Activated T-cell treated with anti-CD3 and anti-CD28 coated beads, Interleukin-2, amount 50 U/mL, for 48 hours (primary cell): ENCODE measurements at regions not wholly inside any gene's neighbourhood (a gene's known extent, or its start where the extent isn't known, plus 50 kb on each side); places are given as distances from the start of the nearest gene placed in this dataset.

Experiments
- DNase-seq, 2 experiments: peaks; one replicate each; pipeline ENCODE4 v3.0.0-alpha.2; 2020

DNA sequence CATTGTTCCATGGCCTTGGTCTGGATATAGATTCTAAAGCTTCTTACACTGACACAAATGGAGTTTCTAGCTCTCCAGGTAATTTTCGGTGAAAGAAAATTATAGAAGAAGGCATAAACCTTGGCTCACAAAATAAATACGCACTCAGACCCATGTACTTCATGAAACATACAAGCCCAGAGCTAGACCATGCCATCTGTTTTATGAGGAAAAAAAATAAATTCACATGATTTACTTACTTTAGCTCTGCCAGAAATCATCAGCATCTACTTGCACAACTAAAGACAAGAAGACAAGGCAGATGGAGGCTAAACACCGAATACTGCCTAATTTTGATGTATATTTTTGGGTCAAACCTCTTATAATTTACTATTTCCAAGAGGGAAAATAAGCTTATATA is 197.4 kb upstream of the KLF14 start:
- DNase-seq = no peak

DNA sequence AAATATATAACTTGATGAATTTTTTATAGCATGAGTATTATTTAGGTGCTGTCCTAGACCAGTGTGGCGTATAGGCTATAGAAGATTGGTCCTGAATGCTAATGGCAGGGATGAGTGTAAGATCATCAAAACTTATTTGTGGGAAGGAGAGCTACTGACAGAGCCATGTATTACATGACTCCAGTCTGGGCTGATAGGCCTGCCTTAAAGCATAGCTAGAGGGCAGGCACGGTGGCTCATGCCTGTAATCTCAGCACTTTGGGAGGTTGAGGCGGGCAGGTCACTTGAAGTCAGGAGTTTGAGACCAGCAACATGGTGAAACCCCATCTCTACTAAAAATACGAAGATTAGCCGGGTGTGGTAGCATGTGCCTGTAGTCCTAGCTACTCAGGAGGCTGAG is 198.1 kb upstream of the KLF14 start:
- no peak for DNase-seq

DNA sequence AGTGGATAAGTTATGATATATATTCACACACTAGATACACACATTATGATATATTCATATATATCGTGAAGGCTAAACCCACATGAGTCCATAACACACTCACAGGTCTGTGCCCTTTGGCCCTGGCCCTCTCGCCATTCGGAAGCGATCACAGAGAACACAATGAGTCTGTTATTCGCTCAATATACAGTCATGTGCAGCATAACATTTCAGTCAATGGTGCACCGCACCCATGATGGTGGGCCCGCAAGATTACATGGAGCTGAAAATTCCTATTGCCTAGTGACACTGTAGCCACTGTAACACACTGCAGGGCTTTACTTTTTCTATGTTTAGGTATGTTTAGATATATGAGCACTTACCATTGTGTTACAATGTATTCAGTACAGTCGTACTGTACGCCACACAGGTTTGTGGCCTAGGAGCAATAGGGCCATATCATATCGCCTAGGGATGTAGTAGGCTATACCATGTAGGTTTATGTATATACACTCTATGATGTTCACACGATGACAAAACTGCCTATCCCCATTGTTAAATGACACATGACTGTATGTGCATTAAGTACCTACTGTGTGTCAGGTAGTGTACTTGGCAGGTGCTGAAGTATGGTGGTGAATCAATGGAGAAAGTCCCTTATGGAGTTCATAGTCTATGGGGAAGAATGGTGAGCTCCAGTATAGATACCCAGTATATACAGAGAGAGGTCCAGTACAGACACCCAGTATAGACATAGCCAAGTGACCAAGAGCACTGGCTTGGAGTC is 198.8 kb upstream of the KLF14 start:
- DNase-seq = no peak

DNA sequence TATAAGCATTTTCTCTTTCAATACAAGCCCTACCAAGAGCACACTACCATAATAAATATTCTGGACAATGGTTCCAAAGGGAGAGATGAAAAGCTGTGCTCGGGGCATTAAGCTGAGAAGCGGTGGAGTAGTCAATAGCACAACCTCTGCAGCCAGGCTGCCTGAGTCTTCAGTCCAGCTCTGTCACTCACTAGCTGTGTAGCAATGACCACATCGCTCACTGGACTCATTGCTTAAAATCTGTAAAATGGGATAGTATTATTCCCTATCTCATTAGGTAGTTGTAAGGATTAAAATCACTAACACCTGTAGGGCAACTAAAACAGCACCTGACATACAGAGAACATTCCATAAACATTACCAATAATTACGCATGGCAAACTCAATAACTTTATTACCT is 199.9 kb upstream of the KLF14 start:
- no peak for DNase-seq

DNA sequence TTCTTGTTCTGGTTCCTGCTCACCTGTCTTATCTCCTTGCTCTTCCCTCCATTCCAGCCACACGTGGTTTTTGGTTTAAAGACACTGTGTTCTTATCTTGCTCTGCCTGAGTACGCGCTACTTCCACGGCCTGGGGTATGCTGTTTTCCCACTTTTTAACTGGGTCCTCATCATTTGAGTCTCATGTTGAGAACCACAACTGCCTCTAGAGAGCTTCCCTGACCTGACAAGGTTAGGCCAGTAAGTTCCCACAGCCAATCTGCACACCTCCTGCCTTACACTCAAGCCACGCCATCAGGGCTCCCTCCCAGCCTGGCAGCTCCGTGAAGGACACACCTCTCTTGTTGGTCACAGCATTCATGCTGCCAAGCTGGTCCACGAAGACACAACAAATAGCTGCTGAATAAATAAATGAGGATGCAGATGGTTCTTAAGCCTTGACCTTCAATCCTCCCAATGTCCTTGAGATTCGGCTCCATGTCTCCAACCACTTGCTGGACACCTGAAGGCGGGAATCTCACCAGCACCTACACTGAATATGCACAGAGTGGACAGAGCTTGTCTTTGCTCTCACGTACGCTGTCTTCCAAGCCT is 201.7 kb upstream of the KLF14 start:
- no peak for DNase-seq

DNA sequence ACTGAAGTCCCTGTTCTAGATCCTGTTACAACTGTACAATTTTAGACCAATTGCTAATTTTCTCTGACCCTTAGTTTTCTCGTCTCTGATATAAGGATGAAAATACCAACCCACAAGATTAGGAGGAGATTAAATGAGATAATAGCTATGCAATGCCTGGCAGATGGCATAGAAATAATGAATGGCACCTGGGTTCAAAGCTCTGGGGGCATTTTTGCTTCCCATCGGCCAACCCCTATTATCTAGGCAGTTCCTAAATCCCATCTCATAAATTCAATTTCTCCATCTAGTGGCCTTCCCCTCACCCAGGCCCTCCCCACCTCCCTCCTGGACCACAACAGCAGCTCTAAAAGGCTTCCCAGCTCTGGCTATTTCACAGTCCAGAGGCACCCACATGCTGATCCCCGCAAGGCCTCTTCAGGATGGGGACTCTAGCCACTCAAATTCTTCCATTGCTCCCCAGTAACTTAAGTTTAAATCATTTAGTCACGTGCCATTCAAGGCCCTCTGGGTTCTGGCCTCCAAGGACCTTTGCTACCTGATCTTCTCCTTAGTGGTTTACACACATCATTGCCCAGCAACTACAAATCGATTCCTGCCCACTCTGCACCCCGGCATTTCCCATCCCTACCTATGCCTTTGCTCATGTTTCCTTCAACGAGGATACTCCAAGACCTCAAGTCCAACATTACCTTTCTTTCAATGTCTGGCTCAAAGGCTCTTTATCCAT is 202.4 kb upstream of the KLF14 start:
- no peak for DNase-seq

DNA sequence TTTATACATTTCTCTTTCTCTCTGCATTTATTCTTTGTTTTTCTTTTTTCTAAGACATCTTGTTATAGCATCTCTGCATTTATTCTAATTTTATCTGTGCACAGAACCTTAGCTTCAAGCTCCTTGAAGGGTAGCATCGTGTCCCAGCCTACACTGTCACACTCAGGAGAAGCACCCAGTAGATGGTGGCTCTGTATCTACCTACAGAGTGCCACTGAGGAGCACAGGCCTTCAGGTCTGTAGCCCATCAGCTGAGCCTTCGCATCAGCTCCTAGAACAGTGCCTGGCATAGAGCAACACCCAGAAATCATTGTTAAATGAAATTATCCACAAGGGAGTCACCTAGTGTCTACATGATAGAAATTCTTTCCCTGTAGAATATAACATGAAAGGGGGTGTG is 203.0 kb upstream of the KLF14 start:
- no peak for DNase-seq

DNA sequence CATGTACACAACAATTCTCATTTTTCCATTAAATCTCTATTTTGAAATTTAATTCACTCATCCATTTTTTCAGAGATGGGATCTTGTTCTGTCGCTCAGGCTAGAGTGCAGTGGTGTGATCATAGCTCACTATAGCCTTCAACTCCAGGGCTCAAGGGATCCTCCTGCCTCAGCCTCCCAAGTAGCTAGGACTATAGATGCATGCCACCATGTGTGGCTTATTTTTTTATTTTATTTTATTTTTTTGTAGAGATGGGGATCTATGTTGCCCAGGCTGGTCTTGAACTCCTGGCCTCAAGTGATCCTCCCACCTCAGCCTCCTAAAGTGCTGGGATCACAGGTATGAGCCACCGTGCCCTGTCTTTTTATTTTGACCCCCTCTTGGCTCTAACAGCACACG is 203.8 kb upstream of the KLF14 start:
- no peak for DNase-seq

DNA sequence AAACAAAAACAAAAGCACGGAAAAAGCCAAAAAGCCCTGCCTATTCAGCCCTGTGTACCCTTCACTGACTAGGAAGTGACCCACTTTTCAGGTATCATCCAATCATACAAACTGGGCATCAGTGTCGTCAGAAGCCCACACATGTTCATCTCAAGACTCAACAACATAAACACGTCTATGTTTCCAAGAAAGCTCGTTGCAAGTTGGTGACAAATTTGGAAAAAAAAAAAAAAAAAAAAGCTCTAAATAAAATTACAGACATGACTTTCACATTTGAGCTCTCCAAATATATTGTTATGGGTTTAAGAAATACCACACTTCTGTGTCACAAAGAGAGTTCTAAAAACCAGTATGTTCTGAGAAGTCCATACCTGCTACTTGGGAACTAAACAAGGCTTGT is 204.7 kb upstream of the KLF14 start:
- no peak for DNase-seq

DNA sequence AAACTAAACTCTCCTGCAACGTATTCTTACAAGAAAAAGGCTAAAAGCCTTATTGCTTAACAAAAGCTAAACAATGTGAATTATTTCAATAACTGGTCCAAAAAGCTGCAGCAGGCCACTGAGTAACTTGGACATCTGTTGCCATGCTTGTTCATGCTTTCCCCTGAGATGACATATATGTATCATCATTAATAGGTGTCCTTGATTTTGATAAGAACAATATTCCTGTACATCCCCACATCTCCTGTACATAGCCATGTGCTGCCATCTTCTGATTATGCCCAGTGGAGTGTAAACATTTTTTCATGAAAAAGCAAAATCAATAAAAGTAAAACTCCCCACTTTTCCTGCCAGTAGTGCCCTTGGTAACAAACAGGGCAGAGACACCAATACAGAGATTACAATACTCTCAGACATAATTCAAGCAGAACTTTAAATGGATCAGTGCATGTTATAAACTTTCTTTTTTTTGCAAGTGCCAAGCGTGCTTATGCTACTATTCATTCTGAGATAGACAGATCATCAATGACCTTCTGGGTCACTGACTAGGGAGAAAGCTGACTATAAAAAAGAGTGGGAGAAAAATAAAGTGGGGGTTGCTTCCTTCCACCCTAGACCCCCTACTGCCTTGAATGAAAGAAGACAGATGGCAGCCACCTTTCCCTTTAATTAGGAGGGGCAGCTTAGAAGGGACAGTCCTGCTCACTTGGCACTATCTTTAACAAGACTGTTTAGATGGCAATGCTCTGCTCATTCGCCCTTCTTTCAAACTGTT is 205.5 kb upstream of the KLF14 start:
- DNase-seq = no peak

DNA sequence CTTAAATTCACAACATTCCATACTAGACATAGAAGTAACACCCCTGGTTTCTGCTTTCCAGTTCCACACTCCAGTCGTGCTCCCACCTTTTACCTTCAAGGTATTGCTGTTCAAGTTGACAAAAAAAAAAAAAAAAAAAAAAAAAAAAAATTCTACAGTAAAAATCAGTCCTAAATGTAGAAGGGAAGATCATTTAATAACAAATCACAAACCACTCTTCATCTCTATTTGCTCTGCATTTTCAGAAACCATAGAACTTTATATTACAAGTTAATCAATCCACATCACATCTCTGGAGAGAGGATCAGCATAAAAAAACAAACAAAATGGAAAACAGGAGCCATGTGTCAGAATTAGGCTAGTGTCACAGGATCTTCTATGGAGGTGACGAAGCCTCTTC is 206.3 kb upstream of the KLF14 start:
- DNase-seq = no peak

DNA sequence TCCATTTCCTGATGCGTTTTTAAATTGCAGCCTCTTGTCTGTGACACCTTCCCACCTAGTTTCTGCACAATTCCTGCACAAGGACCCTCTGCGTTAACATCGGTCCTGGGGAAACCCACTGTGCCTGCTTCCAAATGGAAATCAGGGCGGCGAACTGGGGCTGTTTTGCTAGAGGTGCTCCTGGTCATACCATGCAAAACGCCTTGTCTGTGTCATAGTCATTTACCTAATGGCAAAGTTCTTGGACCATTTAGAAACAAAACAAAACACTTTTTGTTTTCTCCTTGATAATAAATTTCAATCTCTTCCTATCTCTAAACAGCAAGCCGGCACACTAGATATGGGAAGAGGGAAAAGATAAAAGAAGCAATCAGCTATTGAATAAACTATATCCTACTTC is 206.9 kb upstream of the KLF14 start:
- DNase-seq = no peak

DNA sequence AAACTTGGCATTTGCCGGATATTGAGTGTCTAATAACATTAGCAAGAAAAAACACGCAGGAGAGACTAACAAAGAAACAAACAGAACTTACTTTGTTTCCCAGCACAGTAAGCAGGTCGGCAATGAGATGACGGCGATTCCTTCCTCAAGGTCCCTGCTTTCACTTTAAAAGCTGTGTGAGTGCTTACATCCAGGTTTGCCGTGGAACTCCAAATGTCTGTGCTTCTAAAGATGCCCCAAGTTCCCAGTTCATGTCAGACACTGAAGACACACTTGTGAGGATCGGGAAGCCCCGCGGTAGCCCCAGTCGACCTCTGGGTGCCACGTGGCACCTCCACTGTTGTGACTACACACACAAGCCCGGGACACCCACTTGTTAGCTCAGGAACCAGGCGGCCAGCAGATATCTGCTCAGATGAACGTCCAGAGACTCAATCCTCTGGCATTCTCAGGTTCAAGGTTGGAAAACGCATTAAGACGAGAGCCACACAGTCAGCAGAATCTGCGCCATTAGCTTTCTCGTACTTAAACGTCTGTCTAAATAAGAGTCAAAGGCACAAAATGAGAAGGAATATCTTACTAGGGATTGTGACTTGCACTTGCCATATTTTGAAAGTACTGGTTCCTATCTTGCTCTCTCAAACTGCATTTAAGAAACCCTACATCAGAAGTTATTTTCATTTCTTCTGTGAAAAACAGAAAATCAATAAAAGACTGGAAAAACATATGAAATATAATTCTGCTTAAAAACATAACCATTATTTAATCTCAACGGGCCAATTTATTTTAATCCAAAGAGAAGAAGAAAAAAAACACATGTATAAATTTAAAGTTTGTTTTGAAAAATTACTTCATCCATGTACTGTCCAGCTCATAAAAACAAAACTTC is 207.6 kb upstream of the KLF14 start:
- DNase-seq = peak in 1 of 2 experiments; percentile 53

DNA sequence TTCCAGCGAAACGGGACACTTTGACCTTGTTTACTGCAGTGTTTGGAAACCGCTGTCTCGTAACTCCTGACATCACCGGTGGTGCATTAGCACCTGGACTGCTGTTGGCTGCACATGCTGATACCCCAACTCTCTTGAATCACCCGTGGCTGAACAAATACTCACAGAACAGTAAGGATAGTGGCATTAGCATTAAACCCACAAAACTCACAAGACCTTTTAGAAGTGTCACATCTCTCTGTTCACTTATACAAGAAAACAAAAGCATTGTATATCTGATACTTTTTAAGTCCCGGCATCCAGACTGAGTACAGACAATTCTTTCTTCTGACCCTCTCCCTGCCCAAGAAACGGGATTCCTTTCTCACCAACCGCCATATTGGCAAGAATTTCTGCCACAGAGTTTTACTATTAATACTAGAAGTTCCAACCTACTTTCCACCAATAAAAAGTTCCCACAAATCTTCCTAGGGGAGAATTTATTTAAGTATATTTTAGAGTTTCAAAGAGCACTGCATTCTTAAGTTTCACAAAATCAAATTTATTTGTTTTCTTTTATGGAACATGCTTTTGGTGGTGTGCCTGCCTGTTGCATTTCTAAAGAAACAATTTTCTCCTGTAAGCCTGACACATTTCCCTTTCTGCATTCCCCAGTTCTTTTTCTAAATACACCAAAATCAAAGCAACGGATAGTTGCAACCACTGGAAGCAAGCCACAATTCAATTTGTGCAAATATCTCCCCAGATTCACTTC is 208.4 kb upstream of the KLF14 start:
- no peak for DNase-seq

DNA sequence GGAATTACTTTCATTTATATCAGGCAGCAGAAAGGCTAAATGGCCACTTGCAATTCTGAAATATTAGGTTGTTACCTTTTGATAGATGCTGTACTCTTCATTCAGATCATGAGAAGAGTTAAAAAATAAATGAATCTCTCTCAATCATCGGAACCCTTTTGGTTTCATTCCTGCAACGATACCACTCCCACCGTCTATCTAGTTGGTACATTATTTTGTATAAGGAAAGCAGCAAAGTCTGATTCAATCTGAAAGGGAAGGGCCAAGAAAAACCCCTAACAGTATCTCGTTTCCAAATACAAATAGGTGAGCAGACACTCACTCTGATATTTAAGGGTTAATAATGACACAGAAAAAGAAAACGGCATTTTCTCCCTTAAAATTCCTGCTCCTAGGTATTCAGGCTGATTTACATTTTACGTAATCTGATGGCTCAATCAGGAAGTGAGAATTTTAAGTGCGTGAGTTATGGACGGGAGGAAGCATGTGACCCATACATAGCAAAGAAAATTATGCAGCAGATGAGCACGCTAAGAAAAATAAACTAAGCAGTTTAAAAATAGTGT is 209.4 kb upstream of the KLF14 start:
- no peak for DNase-seq

DNA sequence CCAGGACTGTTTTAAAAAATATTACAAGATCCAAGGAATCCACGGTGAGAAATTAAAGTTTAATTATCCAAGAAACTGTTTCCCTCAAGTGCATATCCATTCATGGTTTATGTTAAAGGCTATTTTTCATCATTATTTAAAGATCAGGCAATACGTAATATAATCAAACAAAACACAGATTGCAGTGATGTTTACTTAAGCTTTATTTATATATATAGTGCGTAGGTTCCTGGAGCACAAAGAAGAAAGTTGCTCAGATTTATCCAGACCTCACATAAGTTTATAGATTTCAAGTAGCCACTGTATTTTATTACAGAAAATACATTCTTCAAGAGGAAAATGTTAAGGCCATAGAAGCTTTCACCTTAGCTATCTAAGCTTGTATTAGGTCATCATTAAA is 210.0 kb upstream of the KLF14 start:
- no peak for DNase-seq

DNA sequence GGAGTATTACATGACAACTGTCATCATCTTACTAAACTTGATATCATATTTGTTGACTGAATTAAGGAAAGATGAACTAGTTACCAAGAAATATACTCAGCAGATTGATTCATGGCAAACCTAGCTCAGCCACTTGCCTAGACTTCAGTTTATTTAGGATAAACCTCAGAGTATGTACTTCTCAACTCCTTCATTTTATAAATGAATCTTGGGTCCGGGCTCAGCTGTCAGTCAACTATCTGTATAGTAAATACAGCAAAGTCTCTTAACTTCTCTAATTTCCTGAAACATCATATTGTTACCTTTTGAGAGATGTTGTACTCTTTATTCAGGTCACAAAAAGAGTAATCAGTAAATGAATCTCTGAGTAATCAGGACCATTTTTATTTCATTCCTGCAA is 211.0 kb upstream of the KLF14 start:
- DNase-seq = no peak

DNA sequence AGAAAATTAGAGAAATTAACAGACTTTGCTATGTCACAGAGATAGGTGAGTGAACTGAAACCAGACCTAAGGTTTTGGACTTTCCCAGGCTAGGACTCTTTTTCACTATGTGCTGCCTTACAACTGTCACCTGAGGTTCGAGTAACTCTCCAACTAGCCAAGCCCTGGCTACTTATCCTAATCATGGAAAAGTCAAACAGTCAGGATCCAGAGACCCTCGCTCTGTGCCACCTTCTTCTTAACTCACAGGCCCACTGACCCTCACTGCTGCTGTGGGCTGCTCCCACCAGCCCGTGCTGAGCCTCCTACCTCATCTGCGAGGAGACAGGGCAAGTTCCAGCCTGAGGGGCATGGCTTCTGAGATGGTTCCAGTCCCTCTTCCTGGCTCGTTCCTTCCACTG is 211.4 kb upstream of the KLF14 start:
- DNase-seq = no peak

DNA sequence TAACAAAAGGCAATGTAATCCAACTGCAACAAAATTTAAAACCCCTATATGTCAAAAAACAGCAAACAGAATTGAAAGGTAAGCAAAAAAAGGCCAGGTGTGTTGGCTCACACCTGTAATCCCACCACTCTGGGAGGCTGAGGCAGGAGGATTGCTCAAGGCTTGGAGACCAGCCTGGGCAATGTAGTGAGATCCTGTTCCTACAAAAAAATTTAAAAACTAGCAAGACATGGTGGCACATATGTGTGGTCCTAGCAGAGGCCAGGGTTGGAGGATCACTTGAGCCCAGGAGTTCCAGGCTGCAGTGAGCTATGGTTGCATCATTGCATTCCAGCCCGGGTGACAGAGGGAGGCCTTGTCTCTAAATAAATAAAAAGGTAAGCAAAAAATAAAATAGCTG is 212.1 kb upstream of the KLF14 start:
- DNase-seq = no peak

DNA sequence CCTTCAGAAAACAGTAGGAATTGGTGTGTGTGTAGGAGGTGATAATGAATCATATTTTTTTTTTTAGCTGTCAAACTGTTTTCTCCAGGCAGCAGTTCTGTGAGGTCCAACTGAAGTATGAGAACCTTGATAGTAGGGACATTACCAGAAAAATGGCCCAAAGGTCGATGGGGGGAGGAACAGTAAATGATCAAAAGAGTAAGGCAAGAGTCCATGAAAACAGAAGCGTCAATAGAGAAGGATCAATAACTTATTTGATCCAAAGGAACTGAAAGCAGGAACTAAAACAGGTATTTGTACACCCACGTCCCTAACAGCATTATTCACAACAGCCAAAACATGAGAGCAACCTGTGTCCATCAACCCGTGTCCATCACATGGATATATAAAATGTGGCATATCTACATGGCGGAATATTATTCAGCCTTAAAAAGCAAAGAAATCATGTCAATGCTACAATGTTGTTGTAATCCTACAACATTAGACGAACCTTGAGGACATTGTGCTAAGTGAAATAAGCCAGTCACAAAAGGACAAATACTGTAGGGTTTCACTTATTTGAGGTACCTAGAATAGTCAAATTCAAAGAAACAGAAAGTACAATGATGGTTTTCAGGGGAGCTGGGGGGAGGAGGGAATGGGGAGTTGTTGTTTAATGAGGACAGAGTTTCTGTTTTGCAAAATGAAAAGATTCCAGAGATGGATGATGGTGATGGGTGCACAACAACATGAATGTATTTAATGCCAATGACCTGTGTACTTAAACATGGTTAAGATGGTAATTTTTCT is 214.0 kb upstream of the KLF14 start:
- no peak for DNase-seq

DNA sequence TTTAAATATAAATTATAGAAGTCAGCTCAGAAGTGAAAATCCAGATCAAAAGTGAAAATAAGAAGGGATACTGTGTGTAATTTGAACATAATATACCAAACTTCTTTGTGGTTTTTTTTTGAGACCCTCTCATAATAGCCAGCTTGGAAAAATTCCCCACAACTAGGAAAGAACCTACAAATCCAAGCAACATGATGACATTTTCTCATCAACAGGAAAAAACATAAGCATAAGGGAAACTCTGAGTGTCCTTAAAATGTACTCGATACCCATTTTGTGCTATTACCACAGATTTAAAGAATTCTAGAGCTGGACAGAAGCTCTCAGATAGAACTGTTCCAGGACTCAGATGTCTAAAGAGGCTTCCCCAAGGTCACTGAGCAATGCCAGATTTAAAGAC is 214.8 kb upstream of the KLF14 start:
- no peak for DNase-seq
